Stimulated activated naive B cell treated with anti-CD40 and anti-IgM and Interleukin-4, amounts not matched to agents 10 μg/mL and 1 μg/mL and 100 μg/mL, for 72 hours (primary cell): ENCODE measurements at regions not wholly inside any gene's neighbourhood (a gene's known extent, or its start where the extent isn't known, plus 50 kb on each side); places are given as distances from the start of the nearest gene placed in this dataset.

ENCODE experiments used
- ATAC-seq, 2 donors: fragments of 150-1000 bp; cut with Tn5 transposase; replicated peaks; 2 replicates each; pipeline ENCODE4 v1.10.0; 2021; ENCODE audit warnings: moderate library complexity in 1 of 2
- DNase-seq: peaks from one replicate; pipeline ENCODE4 v3.0.0; 2021
- H3K27ac Mint-ChIP-seq: one replicate; pipeline ENCODE4 v1.8.0; 2022; ENCODE audit warnings: mild to moderate bottlenecking, mixed read lengths
- H3K27me3 Mint-ChIP-seq, 2 donors: one replicate each; pipeline ENCODE4 v1.8.0; 2022; ENCODE audit warnings: mixed read lengths in 2 of 2
- H3K36me3 Mint-ChIP-seq, 2 donors: one replicate each; pipeline ENCODE4 v1.8.0; 2022; ENCODE audit warnings: mixed read lengths in 2 of 2, mild to moderate bottlenecking in 1 of 2
- H3K4me1 Mint-ChIP-seq, 2 donors: one replicate each; pipeline ENCODE4 v1.8.0; 2022; ENCODE audit warnings: mixed read lengths in 2 of 2, mild to moderate bottlenecking in 1 of 2
- H3K4me3 Mint-ChIP-seq, 2 donors: one replicate each; pipeline ENCODE4 v1.8.0; 2022; ENCODE audit warnings: mild to moderate bottlenecking in 2 of 2, mixed read lengths in 2 of 2, moderate library complexity in 1 of 2
- H3K9me3 Mint-ChIP-seq, 2 donors: one replicate each; pipeline ENCODE4 v1.8.0; 2022; ENCODE audit warnings: mixed read lengths in 2 of 2, mild to moderate bottlenecking in 1 of 2

- ATAC-seq, result no peak
- H3K36me3 Mint-ChIP-seq, result no peaks in the 10 kb centered on the region
- H3K27me3 Mint-ChIP-seq, result peaks cover 0 to 3% of the 10 kb centered on the region in 2 donors
- no peaks in the 10 kb centered on the region for H3K4me1 Mint-ChIP-seq
- H3K27ac Mint-ChIP-seq, result no peak overlapping the region
- no peaks in the 10 kb centered on the region for H3K9me3 Mint-ChIP-seq
- no peak for DNase-seq
- H3K4me3 Mint-ChIP-seq, result no peak overlapping the region
Observed at GRCh38 chr9:71242081-71242480, 120.7 kb upstream of the TRPM3 start.

GRCh38 chr9:71237051-71237450 lies 115.6 kb upstream of the TRPM3 start:
- Mint-ChIP-seq H3K4me3 (no peak overlapping the region), H3K9me3 (peaks cover 0 to 2% of the 10 kb centered on the region in 2 donors), H3K27ac (no peak overlapping the region), H3K4me1 (no peaks in the 10 kb centered on the region), H3K36me3 (no peaks in the 10 kb centered on the region), H3K27me3 (no peaks in the 10 kb centered on the region)
- ATAC-seq (no peak), DNase-seq (no peak)

- peaks cover 0 to 2% of the 10 kb centered on the region in 2 donors for H3K9me3 Mint-ChIP-seq
- no peaks in the 10 kb centered on the region for H3K27me3 Mint-ChIP-seq
- DNase-seq (no peak), ATAC-seq (no peak)
- H3K4me3 Mint-ChIP-seq, result no peak overlapping the region
- H3K36me3 Mint-ChIP-seq, result no peaks in the 10 kb centered on the region
- H3K4me1 Mint-ChIP-seq, result no peaks in the 10 kb centered on the region
- H3K27ac Mint-ChIP-seq, result no peak overlapping the region
Observed at GRCh38 chr9:71233646-71234045, 112.2 kb upstream of the TRPM3 start.

- H3K4me3 Mint-ChIP-seq, result no peak overlapping the region
- no peak for DNase-seq
- peaks cover 0 to 2% of the 10 kb centered on the region in 2 donors for H3K9me3 Mint-ChIP-seq
- H3K27me3 Mint-ChIP-seq, result peaks cover 0 to 7% of the 10 kb centered on the region in 2 donors
- no peak overlapping the region for H3K27ac Mint-ChIP-seq
- no peak for ATAC-seq
- no peaks in the 10 kb centered on the region for H3K36me3 Mint-ChIP-seq
- no peaks in the 10 kb centered on the region for H3K4me1 Mint-ChIP-seq
Observed at GRCh38 chr9:71223953-71224538, 102.6 kb upstream of the TRPM3 start.

- DNase-seq (no peak), ATAC-seq (no peak)
- peaks cover 0 to 7% of the 10 kb centered on the region in 2 donors for H3K27me3 Mint-ChIP-seq
- no peak overlapping the region for H3K27ac Mint-ChIP-seq
- H3K36me3 Mint-ChIP-seq, result no peaks in the 10 kb centered on the region
- no peak overlapping the region for H3K4me3 Mint-ChIP-seq
- H3K9me3 Mint-ChIP-seq, result peaks cover 5% of the 10 kb centered on the region in 2 donors
- no peaks in the 10 kb centered on the region for H3K4me1 Mint-ChIP-seq
Observed at GRCh38 chr9:71218774-71219173, 97.4 kb upstream of the TRPM3 start.

GRCh38 chr9:71213633-71214032 lies 92.2 kb upstream of the TRPM3 start:
- Mint-ChIP-seq H3K4me3 (no peak overlapping the region), H3K36me3 (no peaks in the 10 kb centered on the region), H3K27ac (no peak overlapping the region), H3K9me3 (peaks cover 3 to 5% of the 10 kb centered on the region in 2 donors), H3K4me1 (no peaks in the 10 kb centered on the region), H3K27me3 (peaks cover 0 to 5% of the 10 kb centered on the region in 2 donors)
- DNase-seq, result no peak
- ATAC-seq, result no peak

- Mint-ChIP-seq H3K4me1 (no peaks in the 10 kb centered on the region), H3K27me3 (peaks cover 0 to 5% of the 10 kb centered on the region in 2 donors), H3K4me3 (no peak overlapping the region), H3K27ac (no peak overlapping the region), H3K36me3 (no peaks in the 10 kb centered on the region), H3K9me3 (peaks cover 3 to 5% of the 10 kb centered on the region in 2 donors)
- DNase-seq, result no peak
- no peak for ATAC-seq
Observed at GRCh38 chr9:71210326-71210725, 88.9 kb upstream of the TRPM3 start.

GRCh38 chr9:71209890-71210289 lies 88.5 kb upstream of the TRPM3 start:
- ATAC-seq, result no peak
- DNase-seq, result no peak
- H3K4me3 Mint-ChIP-seq, result no peak overlapping the region
- H3K27me3 Mint-ChIP-seq, result peaks cover 0 to 5% of the 10 kb centered on the region in 2 donors
- no peaks in the 10 kb centered on the region for H3K36me3 Mint-ChIP-seq
- H3K9me3 Mint-ChIP-seq, result peaks cover 3 to 5% of the 10 kb centered on the region in 2 donors
- H3K27ac Mint-ChIP-seq, result no peak overlapping the region
- H3K4me1 Mint-ChIP-seq, result no peaks in the 10 kb centered on the region

- H3K4me3 Mint-ChIP-seq, result no peak overlapping the region
- H3K4me1 Mint-ChIP-seq, result no peaks in the 10 kb centered on the region
- ATAC-seq, result no peak
- H3K27ac Mint-ChIP-seq, result no peak overlapping the region
- H3K27me3 Mint-ChIP-seq, result no peaks in the 10 kb centered on the region
- no peak for DNase-seq
- peaks cover 2 to 3% of the 10 kb centered on the region in 2 donors for H3K9me3 Mint-ChIP-seq
- no peaks in the 10 kb centered on the region for H3K36me3 Mint-ChIP-seq
Observed at GRCh38 chr9:71202931-71203330, 81.5 kb upstream of the TRPM3 start.

GRCh38 chr9:71191708-71192107 lies 70.3 kb upstream of the TRPM3 start:
- ATAC-seq, result no peak
- DNase-seq, result no peak
- H3K27ac Mint-ChIP-seq, result no peak overlapping the region

GRCh38 chr9:71183251-71183650 lies 61.8 kb upstream of the TRPM3 start:
- Mint-ChIP-seq H3K27ac (no peak overlapping the region), H3K9me3 (no peaks in the 10 kb centered on the region), H3K4me3 (no peak overlapping the region), H3K4me1 (no peaks in the 10 kb centered on the region), H3K27me3 (no peaks in the 10 kb centered on the region), H3K36me3 (no peaks in the 10 kb centered on the region)
- ATAC-seq (no peak), DNase-seq (no peak)

More at GRCh38 chr9:71191708-71192107, 70.3 kb upstream of the TRPM3 start:
- no peak overlapping the region for H3K4me3 Mint-ChIP-seq
- no peaks in the 10 kb centered on the region for H3K27me3 Mint-ChIP-seq
- H3K36me3 Mint-ChIP-seq, result no peaks in the 10 kb centered on the region
- no peaks in the 10 kb centered on the region for H3K4me1 Mint-ChIP-seq
- peaks cover 3 to 4% of the 10 kb centered on the region in 2 donors for H3K9me3 Mint-ChIP-seq

GRCh38 chr9:71179183-71179582 lies 57.8 kb upstream of the TRPM3 start:
- Mint-ChIP-seq H3K9me3 (no peaks in the 10 kb centered on the region), H3K4me3 (no peak overlapping the region), H3K27me3 (no peaks in the 10 kb centered on the region), H3K36me3 (no peaks in the 10 kb centered on the region), H3K4me1 (no peaks in the 10 kb centered on the region), H3K27ac (no peak overlapping the region)
- ATAC-seq (no peak), DNase-seq (no peak)

GRCh38 chr9:71177901-71178300 lies 56.5 kb upstream of the TRPM3 start:
- no peaks in the 10 kb centered on the region for H3K4me1 Mint-ChIP-seq
- H3K9me3 Mint-ChIP-seq, result no peaks in the 10 kb centered on the region
- H3K36me3 Mint-ChIP-seq, result no peaks in the 10 kb centered on the region
- DNase-seq (no peak), ATAC-seq (no peak)
- no peak overlapping the region for H3K27ac Mint-ChIP-seq
- no peak overlapping the region for H3K4me3 Mint-ChIP-seq
- no peaks in the 10 kb centered on the region for H3K27me3 Mint-ChIP-seq

- Mint-ChIP-seq H3K36me3 (no peaks in the 10 kb centered on the region), H3K27ac (no peak overlapping the region), H3K9me3 (peaks cover 0 to 4% of the 10 kb centered on the region in 2 donors), H3K27me3 (no peaks in the 10 kb centered on the region), H3K4me1 (no peaks in the 10 kb centered on the region), H3K4me3 (no peak overlapping the region)
- ATAC-seq, result no peak
- no peak for DNase-seq
Observed at GRCh38 chr9:71171517-71171916, 50.1 kb upstream of the TRPM3 start.
